Head of caudate nucleus (tissue), 42 donors: ENCODE measurements at regions not wholly inside any gene's neighbourhood (a gene's known extent, or its start where the extent isn't known, plus 50 kb on each side); places are given as distances from the start of the nearest gene placed in this dataset.

ENCODE experiments used
- DNase-seq, 42 donors: peaks; one replicate each; pipeline versions ENCODE4 v3.0.0 to v3.0.0-alpha.2; 2020 to 2021; ENCODE audit warnings: mixed read lengths in 7 of 42
- intact Hi-C: fragments of 100-400 bp; cut with DNase I; formaldehyde crosslinking; loops from one replicate; pipeline ENCODE4 v1.15.0; 2022

- no peak for DNase-seq
Measured at GRCh38 chr5:74240783-74241750, 399.5 kb downstream of the ENC1 start.

GRCh38 chr5:74239261-74239660 lies 401.3 kb downstream of the ENC1 start:
- DNase-seq: peak in 24 of 42 donors; percentile 5 to 53 (median 28)
- intact Hi-C loops: no loop called here

More at GRCh38 chr5:74240783-74241750, 399.5 kb downstream of the ENC1 start:
- intact Hi-C loops: no loop called here

- intact Hi-C loops: no loop called here
- no peak for DNase-seq
Measured at GRCh38 chr5:74237571-74238145, 402.9 kb downstream of the ENC1 start.

GRCh38 chr5:74235552-74235951 lies 405.0 kb downstream of the ENC1 start:
- DNase-seq: no peak
- intact Hi-C loops: no loop called here

GRCh38 chr5:74233571-74233970 lies 407.0 kb downstream of the ENC1 start:
- intact Hi-C loops: no loop called here
- no peak for DNase-seq

GRCh38 chr5:74233091-74233490 lies 407.4 kb downstream of the ENC1 start:
- no peak for DNase-seq
- intact Hi-C loops: no loop called here

GRCh38 chr5:74232276-74232675 lies 408.3 kb downstream of the ENC1 start:
- intact Hi-C loops: no loop called here
- peak in 1 of 42 donors; percentile 12 for DNase-seq

- intact Hi-C loops: no loop called here
- no peak for DNase-seq
Measured at GRCh38 chr5:74231697-74232096, 408.8 kb downstream of the ENC1 start.

GRCh38 chr5:74226716-74227485 lies 413.6 kb downstream of the ENC1 start:
- DNase-seq: peak in 13 of 42 donors; percentile 8 to 50 (median 23)
- intact Hi-C loops: no loop called here

GRCh38 chr5:74225587-74225986 lies 414.9 kb downstream of the ENC1 start:
- no peak for DNase-seq
- intact Hi-C loops: no loop called here

GRCh38 chr5:74224331-74224730 lies 416.2 kb downstream of the ENC1 start:
- intact Hi-C loops: no loop called here
- DNase-seq: no peak

GRCh38 chr5:74222806-74223205 lies 417.7 kb downstream of the ENC1 start:
- DNase-seq: no peak
- intact Hi-C loops: no loop called here

- no peak for DNase-seq
- intact Hi-C loops: no loop called here
Measured at GRCh38 chr5:74221413-74221812, 419.1 kb downstream of the ENC1 start.

- intact Hi-C loops: no loop called here
Measured at GRCh38 chr5:74216012-74216411, 424.5 kb downstream of the ENC1 start.

GRCh38 chr5:74212336-74212735 lies 428.2 kb downstream of the ENC1 start:
- intact Hi-C loops: no loop called here
- DNase-seq: no peak

More at GRCh38 chr5:74216012-74216411, 424.5 kb downstream of the ENC1 start:
- DNase-seq: no peak

- DNase-seq: no peak
- intact Hi-C loops: no loop called here
Measured at GRCh38 chr5:74209571-74209970, 431.0 kb downstream of the ENC1 start.

GRCh38 chr5:74206579-74207550 lies 433.7 kb downstream of the ENC1 start:
- peak; percentile 29 to 89 (median 68) for DNase-seq
- intact Hi-C loops: no loop called here

- DNase-seq: no peak
- intact Hi-C loops: no loop called here
Measured at GRCh38 chr5:74205767-74206578, 434.6 kb downstream of the ENC1 start.
